ENCODE measurements at regions not wholly inside any gene's neighbourhood (a gene's known extent, or its start where the extent isn't known, plus 50 kb on each side); places are given as distances from the start of the nearest gene placed in this dataset.
"Not testable (repeated sequence)": the region's sequence is repeated elsewhere in the genome, so short reads cannot be mapped to it uniquely, and the experiment has no call there.

DNA sequence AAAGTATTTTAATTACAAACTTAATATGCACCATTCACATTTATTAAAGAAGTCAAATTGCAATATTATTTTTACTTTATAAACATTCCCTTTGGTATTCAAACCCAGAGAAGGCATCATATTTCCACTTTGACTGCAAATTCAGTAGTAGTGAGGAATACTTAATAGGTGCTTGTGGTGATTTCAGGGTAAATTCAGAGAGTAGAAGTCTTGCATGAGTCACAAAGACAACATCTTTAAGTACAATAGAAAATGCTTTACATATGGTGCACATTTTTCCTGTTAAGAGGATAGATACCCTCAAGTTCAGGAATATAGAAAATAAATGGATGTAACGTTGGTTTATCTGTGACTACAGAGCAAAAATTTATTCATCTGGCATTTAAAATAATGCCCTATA is 390.2 kb downstream of the TENT5A start:
- H3K36me3 ChIP-seq = no peaks in the 10 kb centered on the region
- H3K27ac ChIP-seq (replicated peaks in 1 of 4) = no peak overlapping the region
- no peak for TF ChIP-seq CTCF (IDR thresholded peaks at IDR 0.05)
- no peak for TF ChIP-seq EP300 (IDR thresholded peaks at IDR 0.05)
- TF ChIP-seq POLR2A (IDR thresholded peaks at IDR 0.05; ENCODE audit: low read depth) = no peak
- TF ChIP-seq POLR2AphosphoS5 (IDR thresholded peaks at IDR 0.05) = no peak
- no peak overlapping the region for H3K4me3 ChIP-seq
- H3K9me3 ChIP-seq = no peaks in the 10 kb centered on the region
- 47% methylated on average over 1 of the region's 1 CpG for WGBS
- no peaks in the 10 kb centered on the region for H3K4me1 ChIP-seq
- DNase-seq (ENCODE audit: extremely low spot score) = no peak
- intact Hi-C loops (cut with DNase I) = no loop called here
- no peaks in the 10 kb centered on the region for H3K27me3 ChIP-seq

GRCh38 chr6:81353262-81353661 is 399.2 kb downstream of the TENT5A start:
- 89% methylated on average over 3 of the region's 3 CpGs for WGBS
- Histone ChIP-seq H3K36me3 (no peaks in the 10 kb centered on the region), H3K4me3 (no peak overlapping the region), H3K27me3 (no peaks in the 10 kb centered on the region), H3K27ac (replicated peaks in 1 of 4) (no peak overlapping the region), H3K4me1 (no peaks in the 10 kb centered on the region), H3K9me3 (no peaks in the 10 kb centered on the region)
- DNase-seq (ENCODE audit: extremely low spot score) = no peak
- intact Hi-C loops (cut with DNase I) = no loop called here
- TF ChIP-seq POLR2A (IDR thresholded peaks at IDR 0.05; ENCODE audit: low read depth) = no peak
- no peak for TF ChIP-seq EP300 (IDR thresholded peaks at IDR 0.05)
- TF ChIP-seq POLR2AphosphoS5 (IDR thresholded peaks at IDR 0.05) = no peak
- no peak for TF ChIP-seq CTCF (IDR thresholded peaks at IDR 0.05)

DNA sequence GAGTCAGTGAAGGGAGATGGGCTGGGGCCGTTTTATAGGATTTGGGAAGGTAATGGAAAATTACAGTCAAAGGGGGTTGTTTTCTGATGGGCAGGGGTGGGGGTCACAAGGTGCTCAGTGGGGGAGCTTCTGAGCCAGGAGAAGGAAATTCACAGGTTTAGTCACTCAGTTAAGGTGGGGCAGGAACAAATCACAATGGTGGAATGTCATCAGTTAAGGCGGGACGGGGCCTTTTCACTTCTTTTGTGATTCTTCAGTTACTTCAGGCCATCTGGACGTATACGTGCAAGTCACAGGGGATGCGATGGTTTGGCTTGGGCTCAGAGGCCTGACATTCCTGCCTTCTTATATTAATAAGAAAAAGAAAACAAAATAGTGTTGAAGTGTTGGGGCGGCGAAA is 408.5 kb downstream of the TENT5A start:
- H3K27me3 ChIP-seq; H3K27ac ChIP-seq (replicated peaks in 1 of 4); H3K36me3 ChIP-seq; H3K4me1 ChIP-seq; H3K4me3 ChIP-seq; H3K9me3 ChIP-seq; DNase-seq (ENCODE audit: extremely low spot score); intact Hi-C loops (cut with DNase I): not testable (repeated sequence)
- WGBS = 90% methylated on average over 8 of the region's 8 CpGs

DNA sequence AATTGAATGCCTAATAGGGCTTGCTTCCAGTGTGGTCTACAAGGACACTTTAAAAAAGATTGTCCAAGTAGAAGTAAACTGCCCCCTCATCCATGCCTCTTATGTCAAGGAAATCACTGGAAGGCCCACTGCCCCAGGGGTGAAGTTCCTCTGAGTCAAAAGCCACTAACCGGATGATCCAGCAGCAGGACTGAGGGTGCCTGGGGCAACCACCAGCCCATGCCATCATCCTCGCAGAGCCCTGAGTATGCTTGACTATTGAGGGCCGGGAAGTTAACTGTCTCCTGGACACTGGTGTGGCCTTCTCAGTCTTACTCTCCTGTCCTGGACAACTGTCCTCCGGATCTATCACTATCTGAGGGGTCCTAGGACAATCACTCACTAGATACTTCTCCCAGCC is 411.5 kb downstream of the TENT5A start:
- 91% methylated on average over 4 of the region's 4 CpGs for WGBS

GRCh38 chr6:81331526-81331925 is 421.0 kb downstream of the TENT5A start:
- Histone ChIP-seq H3K4me1 (no peaks in the 10 kb centered on the region), H3K9me3 (no peaks in the 10 kb centered on the region), H3K27me3 (no peaks in the 10 kb centered on the region), H3K4me3 (no peak overlapping the region), H3K36me3 (no peaks in the 10 kb centered on the region), H3K27ac (replicated peaks in 1 of 4) (no peak overlapping the region)
- TF ChIP-seq CTCF (IDR thresholded peaks at IDR 0.05) = no peak
- no peak for TF ChIP-seq POLR2AphosphoS5 (IDR thresholded peaks at IDR 0.05)
- no peak for TF ChIP-seq POLR2A (IDR thresholded peaks at IDR 0.05; ENCODE audit: low read depth)
- no peak for TF ChIP-seq EP300 (IDR thresholded peaks at IDR 0.05)
- no peak for DNase-seq (ENCODE audit: extremely low spot score)
- WGBS = 87% methylated on average over 1 of the region's 1 CpG
- intact Hi-C loops (cut with DNase I) = no loop called here

More for the DNA sequence above, 411.5 kb downstream of the TENT5A start:
- no peak overlapping the region for H3K4me3 ChIP-seq
- no peak for DNase-seq (ENCODE audit: extremely low spot score)
- no peaks in the 10 kb centered on the region for H3K9me3 ChIP-seq
- H3K27me3 ChIP-seq = no peaks in the 10 kb centered on the region
- no peaks in the 10 kb centered on the region for H3K36me3 ChIP-seq
- TF ChIP-seq POLR2AphosphoS5 (IDR thresholded peaks at IDR 0.05) (no peak), CTCF (IDR thresholded peaks at IDR 0.05) (no peak), POLR2A (IDR thresholded peaks at IDR 0.05; ENCODE audit: low read depth) (no peak), EP300 (IDR thresholded peaks at IDR 0.05) (no peak)
- H3K4me1 ChIP-seq = no peaks in the 10 kb centered on the region
- no peak overlapping the region for H3K27ac ChIP-seq (replicated peaks in 1 of 4)
- intact Hi-C loops (cut with DNase I) = no loop called here

Data from esophagus muscularis mucosa (tissue), 4 donors.